GM13977 (cell line): ENCODE measurements at regions not wholly inside any gene's neighbourhood (a gene's known extent, or its start where the extent isn't known, plus 50 kb on each side); places are given as distances from the start of the nearest gene placed in this dataset.

Source experiments
- DNase-seq: peaks from one replicate; pipeline ENCODE4 v3.0.0; 2012; ENCODE audit warnings: low spot score
- CTCF ChIP-seq: IDR thresholded peaks from 2 replicates; pipeline ENCODE4 v1.5.1; 2012; ENCODE audit warnings: mild to moderate bottlenecking, control low read depth; ENCODE audit not compliant: insufficient read depth; ENCODE audit errors: extremely low read depth, missing control alignments
- in situ Hi-C: fragments of 300-500 bp; cut with MboI; formaldehyde crosslinking; loops from one replicate; pipeline ENCODE4 v1.12.0; 2022; ENCODE audit warnings: low sequenced_read_pairs, low pct_unique_long_range_greater_than_20kb, mixed read lengths, inconsistent platforms; ENCODE audit not compliant: unreplicated experiment

- DNase-seq: no peak
- in situ Hi-C loops: no loop called here
- no peak for TF ChIP-seq CTCF
Measured at GRCh38 chr2:234377761-234378391, 119.0 kb downstream of the ARL4C start.

- no peak for DNase-seq
- in situ Hi-C loops: no loop called here
- TF ChIP-seq CTCF: no peak
Measured at GRCh38 chr2:234376229-234376628, 120.7 kb downstream of the ARL4C start.

- TF ChIP-seq CTCF: no peak
- in situ Hi-C loops: no loop called here
- no peak for DNase-seq
Measured at GRCh38 chr2:234375176-234375880, 121.6 kb downstream of the ARL4C start.

GRCh38 chr2:234374736-234375135 lies 122.1 kb downstream of the ARL4C start:
- TF ChIP-seq CTCF: no peak
- no peak for DNase-seq
- in situ Hi-C loops: no loop called here

GRCh38 chr2:234374150-234374508 lies 122.8 kb downstream of the ARL4C start:
- DNase-seq: no peak
- TF ChIP-seq CTCF: no peak
- in situ Hi-C loops: no loop called here

- in situ Hi-C loops: no loop called here
- DNase-seq: no peak
- TF ChIP-seq CTCF: no peak
Measured at GRCh38 chr2:234373481-234374149, 123.3 kb downstream of the ARL4C start.
